ENCODE measurements at regions not wholly inside any gene's neighbourhood (a gene's known extent, or its start where the extent isn't known, plus 50 kb on each side); places are given as distances from the start of the nearest gene placed in this dataset.
A peak's percentile ranks its signal among the peaks of the same experiment; 100 is the strongest.

DNA sequence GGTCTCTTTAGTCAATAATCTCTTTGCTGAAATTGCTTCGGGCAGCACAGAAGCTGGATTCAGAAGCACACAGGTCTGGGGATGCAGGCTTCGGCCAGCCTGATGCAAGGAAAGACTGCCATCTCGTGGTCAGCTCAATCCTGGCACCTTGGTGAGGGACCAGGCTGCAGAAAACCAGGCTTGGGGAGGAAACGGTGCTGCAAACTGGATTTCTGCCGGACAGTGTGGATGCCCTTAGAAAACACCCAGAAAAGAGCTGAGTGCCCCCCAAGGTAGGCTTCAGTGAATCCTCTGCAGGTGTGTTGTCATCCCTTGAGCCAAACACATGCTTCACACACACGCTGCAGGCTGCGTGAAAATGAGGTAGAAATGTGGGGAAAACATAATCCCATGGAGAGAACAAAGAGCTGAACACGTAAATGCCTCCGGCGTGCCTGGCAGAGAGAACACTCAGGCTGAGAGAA, 89.8 kb upstream of the PAX1 start:
- Histone ChIP-seq H3K4me1 (no peaks in the 10 kb centered on the region), H3K9me3 (no peaks in the 10 kb centered on the region), H3K4me3 (no peak overlapping the region), H3K36me3 (no peaks in the 10 kb centered on the region), H3K27me3 (replicated peaks in 1 of 7) (peaks cover 0 to 58% (median 3%) of the 10 kb centered on the region in 7 donors), H3K27ac (no peak overlapping the region)
- intact Hi-C loops (cut with DNase I; ENCODE audit: low total_unique reads) = no loop called here
- WGBS, 5 donors = 38 to 48% (median 42%) methylated on average over 9 to 10 of the region's 10 CpGs
- TF ChIP-seq POLR2A (IDR thresholded peaks at IDR 0.05) = no peak
- peak in 8 of 11 experiments; percentile 21 to 72 (median 46) for TF ChIP-seq CTCF (IDR thresholded peaks at IDR 0.05 in 8 of 11, conservative IDR thresholded peaks at IDR 0.05 in 3 of 11)
- no peak for TF ChIP-seq POLR2AphosphoS5 (IDR thresholded peaks at IDR 0.05)
- DNase-seq = no peak

GRCh38 chr20:21614980-21615379, 90.5 kb upstream of the PAX1 start:
- intact Hi-C loops (cut with DNase I; ENCODE audit: low total_unique reads) = no loop called here

GRCh38 chr20:21613512-21613911, 92.0 kb upstream of the PAX1 start:
- no peak for DNase-seq
- Histone ChIP-seq H3K4me3 (no peak overlapping the region), H3K4me1 (no peaks in the 10 kb centered on the region), H3K9me3 (no peaks in the 10 kb centered on the region), H3K36me3 (no peaks in the 10 kb centered on the region), H3K27me3 (replicated peaks in 1 of 7) (peaks cover 0 to 57% (median 3%) of the 10 kb centered on the region in 7 donors), H3K27ac (no peak overlapping the region)
- 34 to 71% (median 47%) methylated on average over 6 of the region's 6 CpGs for WGBS, 5 donors
- intact Hi-C loops (cut with DNase I; ENCODE audit: low total_unique reads) = no loop called here
- no peak for TF ChIP-seq POLR2AphosphoS5 (IDR thresholded peaks at IDR 0.05)
- no peak for TF ChIP-seq POLR2A (IDR thresholded peaks at IDR 0.05)
- TF ChIP-seq CTCF (IDR thresholded peaks at IDR 0.05 in 8 of 11, conservative IDR thresholded peaks at IDR 0.05 in 3 of 11) = no peak

More at GRCh38 chr20:21614980-21615379, 90.5 kb upstream of the PAX1 start:
- peaks cover 0 to 60% (median 3%) of the 10 kb centered on the region in 7 donors for H3K27me3 ChIP-seq (replicated peaks in 1 of 7)
- H3K4me3 ChIP-seq = no peak overlapping the region
- no peaks in the 10 kb centered on the region for H3K4me1 ChIP-seq
- H3K27ac ChIP-seq = no peak overlapping the region
- WGBS, 5 donors = 69 to 77% (median 72%) methylated on average over 6 of the region's 6 CpGs
- H3K36me3 ChIP-seq = no peaks in the 10 kb centered on the region
- no peaks in the 10 kb centered on the region for H3K9me3 ChIP-seq
- TF ChIP-seq CTCF (IDR thresholded peaks at IDR 0.05 in 8 of 11, conservative IDR thresholded peaks at IDR 0.05 in 3 of 11) (no peak), POLR2A (IDR thresholded peaks at IDR 0.05) (no peak), POLR2AphosphoS5 (IDR thresholded peaks at IDR 0.05) (no peak)
- DNase-seq = no peak

DNA sequence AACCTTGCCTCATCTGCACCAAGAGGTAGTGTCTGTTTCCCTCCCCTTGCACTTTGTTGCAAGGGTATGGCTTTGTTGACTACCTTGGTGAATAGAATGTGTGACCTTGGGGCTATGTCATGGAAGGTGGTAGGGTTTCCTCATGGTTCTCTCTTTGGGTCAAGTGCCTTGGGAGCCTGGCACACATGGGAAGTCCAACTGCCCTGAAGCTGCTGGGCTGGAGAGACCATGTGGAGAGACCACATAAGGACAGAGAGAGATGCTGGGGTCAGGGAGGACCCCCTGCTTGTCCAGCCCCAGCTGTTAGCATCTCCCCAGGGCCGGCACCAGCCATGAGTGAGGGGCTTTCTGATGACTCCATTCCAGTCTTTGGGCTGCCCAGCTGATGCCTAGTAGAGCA, 95.5 kb upstream of the PAX1 start:
- intact Hi-C loops (cut with DNase I; ENCODE audit: low total_unique reads) = no loop called here
- DNase-seq = no peak
- Histone ChIP-seq H3K36me3 (no peaks in the 10 kb centered on the region), H3K27me3 (replicated peaks in 1 of 7) (peaks cover 0 to 49% (median 3%) of the 10 kb centered on the region in 7 donors), H3K9me3 (peaks cover 0 to 18% (median 8%) of the 10 kb centered on the region in 8 donors), H3K27ac (no peak overlapping the region), H3K4me3 (no peak overlapping the region), H3K4me1 (no peaks in the 10 kb centered on the region)
- 40 to 85% (median 75%) methylated on average over 1 of the region's 1 CpG for WGBS, 5 donors
- TF ChIP-seq POLR2A (IDR thresholded peaks at IDR 0.05) (no peak), CTCF (IDR thresholded peaks at IDR 0.05 in 8 of 11, conservative IDR thresholded peaks at IDR 0.05 in 3 of 11) (no peak), POLR2AphosphoS5 (IDR thresholded peaks at IDR 0.05) (no peak)
